H9 (cell line): ENCODE measurements at regions not wholly inside any gene's neighbourhood (a gene's known extent, or its start where the extent isn't known, plus 50 kb on each side); places are given as distances from the start of the nearest gene placed in this dataset.

Experiments
- DNase-seq: peaks from one replicate; pipeline ENCODE4 v3.0.0-alpha.2; 2017
- H2AFZ ChIP-seq: one replicate; pipeline ENCODE4 v1.6.1; 2013; ENCODE audit warnings: mild to moderate bottlenecking, low read length, control low read depth, moderate library complexity
- H2AK5ac ChIP-seq: 2 replicates; pipeline ENCODE4 v1.6.1; 2013; ENCODE audit warnings: low read length, control low read depth, mixed read lengths; ENCODE audit not compliant: insufficient read length
- H2BK120ac ChIP-seq: one replicate; pipeline ENCODE4 v1.6.1; 2013; ENCODE audit warnings: low read depth, mild to moderate bottlenecking, low read length, control low read depth, inconsistent platforms; ENCODE audit not compliant: poor library complexity, severe bottlenecking
- H2BK12ac ChIP-seq: 2 replicates; pipeline ENCODE4 v1.6.1; 2013; ENCODE audit warnings: low read length, control low read depth, mixed read lengths, low read depth; ENCODE audit not compliant: insufficient read length
- H2BK15ac ChIP-seq: 2 replicates; pipeline ENCODE4 v1.6.1; 2013; ENCODE audit warnings: low read depth, low read length, control low read depth
- H2BK20ac ChIP-seq: one replicate; pipeline ENCODE4 v1.6.1; 2013; ENCODE audit warnings: low read depth, mild to moderate bottlenecking, low read length, control low read depth, inconsistent platforms; ENCODE audit not compliant: poor library complexity, severe bottlenecking
- H2BK5ac ChIP-seq: 2 replicates; pipeline ENCODE4 v1.6.1; 2013; ENCODE audit warnings: low read length, control low read depth, mixed read lengths; ENCODE audit not compliant: insufficient read length
- H3K14ac ChIP-seq: 2 replicates; pipeline ENCODE4 v1.6.1; 2013; ENCODE audit warnings: low read length, control low read depth; ENCODE audit not compliant: insufficient read depth
- H3K18ac ChIP-seq: 2 replicates; pipeline ENCODE4 v1.6.1; 2013; ENCODE audit warnings: low read depth, mild to moderate bottlenecking, mixed read lengths, low read length, control low read depth; ENCODE audit not compliant: insufficient read length
- H3K23ac ChIP-seq: 2 replicates; pipeline ENCODE4 v1.6.1; 2013; ENCODE audit warnings: low read length, control low read depth, mixed read lengths, low read depth; ENCODE audit not compliant: insufficient read length
- H3K23me2 ChIP-seq: 2 replicates; pipeline ENCODE4 v1.6.1; 2013; ENCODE audit warnings: low read depth, mild to moderate bottlenecking, mixed read lengths, low read length, control low read depth; ENCODE audit not compliant: insufficient read length, poor library complexity, severe bottlenecking
- H3K27ac ChIP-seq: 2 replicates; pipeline ENCODE4 v1.5.1; 2013; ENCODE audit warnings: low read length, control low read depth, mixed read lengths, low read depth; ENCODE audit not compliant: insufficient read length
- H3K27me3 ChIP-seq: 2 replicates; pipeline ENCODE4 v1.6.1; 2013; ENCODE audit warnings: low read length, control low read depth, inconsistent platforms; ENCODE audit not compliant: insufficient read depth
- H3K4ac ChIP-seq: 2 replicates; pipeline ENCODE4 v1.6.1; 2013; ENCODE audit warnings: low read depth, mild to moderate bottlenecking, control low read depth, inconsistent platforms, low read length, moderate library complexity
- H3K4me1 ChIP-seq: 2 replicates; pipeline ENCODE4 v1.6.1; 2013; ENCODE audit warnings: low read length, control low read depth, inconsistent platforms; ENCODE audit not compliant: insufficient read depth
- H3K4me2 ChIP-seq: 2 replicates; pipeline ENCODE4 v1.6.1; 2013; ENCODE audit warnings: low read length, control low read depth, mixed read lengths; ENCODE audit not compliant: insufficient read length, insufficient read depth
- H3K56ac ChIP-seq: 2 replicates; pipeline ENCODE4 v1.6.1; 2013; ENCODE audit warnings: low read depth, mild to moderate bottlenecking, mixed read lengths, low read length, control low read depth; ENCODE audit not compliant: insufficient read length
- H3K79me1 ChIP-seq: 2 replicates; pipeline ENCODE4 v1.6.1; 2013; ENCODE audit warnings: low read depth, mild to moderate bottlenecking, moderate library complexity, low read length, control low read depth, inconsistent platforms; ENCODE audit not compliant: insufficient read depth, poor library complexity, severe bottlenecking
- H3K79me2 ChIP-seq: 2 replicates; pipeline ENCODE4 v1.6.1; 2013; ENCODE audit warnings: low read length, control low read depth, inconsistent platforms; ENCODE audit not compliant: insufficient read depth
- H3K9ac ChIP-seq: 2 replicates; pipeline ENCODE4 v1.6.1; 2013; ENCODE audit warnings: low read length, control low read depth, mixed read lengths; ENCODE audit not compliant: insufficient read length; ENCODE audit errors: extremely low read depth
- H3K9me3 ChIP-seq: one replicate; pipeline ENCODE4 v1.6.1; 2013; ENCODE audit warnings: low read depth, low read length, inconsistent platforms; ENCODE audit not compliant: control insufficient read depth
- H3T11ph ChIP-seq: one replicate; pipeline ENCODE4 v1.6.1; 2013; ENCODE audit warnings: mild to moderate bottlenecking, low read length, control low read depth, inconsistent platforms
- H4K20me1 ChIP-seq: one replicate; pipeline ENCODE4 v1.6.1; 2013; ENCODE audit not compliant: control insufficient read depth, insufficient read length, insufficient read depth
- H4K5ac ChIP-seq: 2 replicates; pipeline ENCODE4 v1.6.1; 2013; ENCODE audit warnings: low read depth, mild to moderate bottlenecking, mixed read lengths, low read length, control low read depth; ENCODE audit not compliant: insufficient read length
- H4K8ac ChIP-seq: replicated peaks from 2 replicates; pipeline ENCODE4 v1.6.1; 2013; ENCODE audit warnings: low read length, control low read depth, mixed read lengths, low read depth; ENCODE audit not compliant: insufficient read length
- H4K91ac ChIP-seq: 2 replicates; pipeline ENCODE4 v1.6.1; 2013; ENCODE audit warnings: low read depth, mild to moderate bottlenecking, moderate library complexity, mixed read lengths, low read length, control low read depth; ENCODE audit not compliant: insufficient read length
- H3K27ac Mint-ChIP-seq, 3 experiments: 2 replicates in 2 of 3; 3 replicates in 1 of 3; pipeline ENCODE4 v1.8.0; 2020 to 2021; ENCODE audit warnings: mixed read lengths in 3 of 3, mild to moderate bottlenecking in 1 of 3, moderate library complexity in 1 of 3
- H3K27me3 Mint-ChIP-seq: 2 replicates; pipeline ENCODE4 v1.8.0; 2021; ENCODE audit warnings: low read depth, mild to moderate bottlenecking, moderate library complexity, mixed read lengths
- H3K36me3 Mint-ChIP-seq, 3 experiments: 2 replicates in 2 of 3; 3 replicates in 1 of 3; pipeline ENCODE4 v1.8.0; 2020 to 2021; ENCODE audit warnings: low read depth in 3 of 3, mixed read lengths in 3 of 3; ENCODE audit not compliant: insufficient read depth in 1 of 3
- H3K4me1 Mint-ChIP-seq, 2 experiments: 2 replicates each; pipeline ENCODE4 v1.8.0; 2020; ENCODE audit warnings: mixed read lengths in 2 of 2
- H3K4me3 Mint-ChIP-seq, 2 experiments: 2 replicates in 1 of 2; 3 replicates in 1 of 2; pipeline ENCODE4 v1.8.0; 2020 to 2021; ENCODE audit warnings: mild to moderate bottlenecking in 2 of 2, mixed read lengths in 2 of 2, moderate library complexity in 1 of 2
- H3K9me3 Mint-ChIP-seq, 2 experiments: 2 replicates in 1 of 2; 3 replicates in 1 of 2; pipeline ENCODE4 v1.8.0; 2020; ENCODE audit warnings: mild to moderate bottlenecking in 2 of 2, mixed read lengths in 2 of 2, moderate library complexity in 1 of 2
- WGBS: extraction: QIAGEN DNeasy Blood & Tissue Kit; methylation state at CpG from one replicate; pipeline ENCODE4 v1.1.7; 2013; ENCODE audit warnings: missing lambda C conversion rate, low lambda C conversion rate, mixed read lengths; ENCODE audit not compliant: insufficient read length; ENCODE audit errors: extremely low coverage; 5-methylcytosine and 5-hydroxymethylcytosine counted together
- TF ChIP-seq, protein P1 (sequence below): fragments of 200-600 bp; sonication (generic); conservative IDR thresholded peaks from 3 replicates; pipeline ENCODE4 v1.8.0; 2021; ENCODE audit warnings: antibody characterized with exemption, mild to moderate bottlenecking

DNA sequence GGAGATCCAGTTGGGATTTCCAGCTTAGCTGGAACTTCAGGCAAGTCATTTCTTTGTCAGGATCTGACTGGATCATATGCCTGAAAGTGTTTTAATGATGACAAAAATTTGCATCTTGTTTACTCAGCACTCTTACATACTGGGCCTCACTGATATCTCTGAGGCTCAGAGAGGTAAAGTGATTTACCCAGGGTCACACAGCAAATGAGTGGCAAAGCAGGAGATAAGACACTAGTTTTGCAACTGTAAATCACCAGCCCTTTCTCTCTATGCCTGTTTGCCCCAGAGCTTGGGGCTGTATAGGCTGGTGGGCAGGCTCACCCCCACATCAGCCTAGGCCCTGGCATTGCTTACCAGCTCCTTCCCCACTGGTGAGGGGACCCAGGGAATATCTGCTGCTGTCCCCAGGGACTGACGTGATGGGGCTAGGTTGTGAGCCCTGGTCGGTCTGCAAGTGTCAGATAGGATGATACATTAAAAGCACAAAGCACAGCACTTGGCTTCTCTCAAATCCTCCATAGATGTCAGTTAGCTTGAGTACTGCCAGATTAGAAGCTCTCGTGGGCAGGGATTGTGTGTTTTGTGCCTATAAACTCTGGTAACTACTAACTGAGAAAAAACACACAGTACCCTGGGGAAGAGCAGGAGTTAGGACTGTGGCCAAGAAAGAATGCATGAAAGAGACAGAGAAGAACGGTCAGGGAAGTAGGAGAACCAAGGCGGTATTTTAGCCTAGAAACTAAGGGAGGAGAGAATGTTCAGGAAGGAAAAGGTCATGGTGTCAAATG lies 165.4 kb downstream of the COPRS start:
- no peak overlapping the region for H3K27ac ChIP-seq
- H3K4me1 Mint-ChIP-seq = peaks cover 11 to 19% of the 10 kb centered on the region in 2 experiments
- H3K4ac ChIP-seq = no peak overlapping the region
- H4K20me1 ChIP-seq = no peaks in the 10 kb centered on the region
- no peaks in the 10 kb centered on the region for H3K9me3 Mint-ChIP-seq
- H2BK120ac ChIP-seq = no peak overlapping the region
- no peaks in the 10 kb centered on the region for H3K27me3 ChIP-seq
- H3T11ph ChIP-seq = no peak overlapping the region
- no peak overlapping the region for H2BK12ac ChIP-seq
- H3K79me2 ChIP-seq = no peaks in the 10 kb centered on the region
- H2BK20ac ChIP-seq = no peak overlapping the region
- no peaks in the 10 kb centered on the region for H3K23me2 ChIP-seq
- H3K56ac ChIP-seq = no peak overlapping the region
- H3K14ac ChIP-seq = no peak overlapping the region
- no peak overlapping the region for H3K4me2 ChIP-seq
- no peak overlapping the region for H4K91ac ChIP-seq
- H3K4me3 Mint-ChIP-seq = no peak overlapping the region
- no peaks in the 10 kb centered on the region for H3K79me1 ChIP-seq
- no peaks in the 10 kb centered on the region for H3K36me3 Mint-ChIP-seq
- H2AFZ ChIP-seq = no peak overlapping the region
- H4K8ac ChIP-seq = no peak overlapping the region
- no peak overlapping the region for H4K5ac ChIP-seq
- H3K27me3 Mint-ChIP-seq = no peaks in the 10 kb centered on the region
- H2AK5ac ChIP-seq = no peak overlapping the region
- no peak overlapping the region for H3K18ac ChIP-seq
- TF ChIP-seq, protein P1, sequence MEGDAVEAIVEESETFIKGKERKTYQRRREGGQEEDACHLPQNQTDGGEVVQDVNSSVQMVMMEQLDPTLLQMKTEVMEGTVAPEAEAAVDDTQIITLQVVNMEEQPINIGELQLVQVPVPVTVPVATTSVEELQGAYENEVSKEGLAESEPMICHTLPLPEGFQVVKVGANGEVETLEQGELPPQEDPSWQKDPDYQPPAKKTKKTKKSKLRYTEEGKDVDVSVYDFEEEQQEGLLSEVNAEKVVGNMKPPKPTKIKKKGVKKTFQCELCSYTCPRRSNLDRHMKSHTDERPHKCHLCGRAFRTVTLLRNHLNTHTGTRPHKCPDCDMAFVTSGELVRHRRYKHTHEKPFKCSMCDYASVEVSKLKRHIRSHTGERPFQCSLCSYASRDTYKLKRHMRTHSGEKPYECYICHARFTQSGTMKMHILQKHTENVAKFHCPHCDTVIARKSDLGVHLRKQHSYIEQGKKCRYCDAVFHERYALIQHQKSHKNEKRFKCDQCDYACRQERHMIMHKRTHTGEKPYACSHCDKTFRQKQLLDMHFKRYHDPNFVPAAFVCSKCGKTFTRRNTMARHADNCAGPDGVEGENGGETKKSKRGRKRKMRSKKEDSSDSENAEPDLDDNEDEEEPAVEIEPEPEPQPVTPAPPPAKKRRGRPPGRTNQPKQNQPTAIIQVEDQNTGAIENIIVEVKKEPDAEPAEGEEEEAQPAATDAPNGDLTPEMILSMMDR = no peak
- DNase-seq = no peak
- H3K9ac ChIP-seq = no peak overlapping the region
- no peak overlapping the region for H3K27ac Mint-ChIP-seq
- no peak overlapping the region for H2BK15ac ChIP-seq
- H2BK5ac ChIP-seq = no peak overlapping the region
- no CpG with 5 or more reads among the region's 5 CpGs for WGBS
- H3K23ac ChIP-seq = no peak overlapping the region
- H3K4me1 ChIP-seq = no peaks in the 10 kb centered on the region
- no peaks in the 10 kb centered on the region for H3K9me3 ChIP-seq
